SH-SY5Y (cell line): ENCODE measurements at regions not wholly inside any gene's neighbourhood (a gene's known extent, or its start where the extent isn't known, plus 50 kb on each side); places are given as distances from the start of the nearest gene placed in this dataset.

Experiments
- GATA2 ChIP-seq: IDR thresholded peaks from 2 replicates; pipeline ENCODE4 v1.6.1; 2011; ENCODE audit warnings: mild to moderate bottlenecking, low read depth, low read length
- GATA3 ChIP-seq: IDR thresholded peaks from 2 replicates; pipeline ENCODE4 v1.6.1; 2011; ENCODE audit warnings: low read depth, mild to moderate bottlenecking, low read length, moderate library complexity

- TF ChIP-seq GATA2: no peak
- no peak for TF ChIP-seq GATA3
Observed at GRCh38 chr7:90005836-90006235, 148.4 kb upstream of the STEAP1 start.

- TF ChIP-seq GATA3 (no peak), GATA2 (no peak)
Observed at GRCh38 chr7:90007001-90007654, 147.1 kb upstream of the STEAP1 start.

GRCh38 chr7:90007831-90008230 lies 146.4 kb upstream of the STEAP1 start:
- TF ChIP-seq GATA3 (no peak), GATA2 (no peak)

DNA sequence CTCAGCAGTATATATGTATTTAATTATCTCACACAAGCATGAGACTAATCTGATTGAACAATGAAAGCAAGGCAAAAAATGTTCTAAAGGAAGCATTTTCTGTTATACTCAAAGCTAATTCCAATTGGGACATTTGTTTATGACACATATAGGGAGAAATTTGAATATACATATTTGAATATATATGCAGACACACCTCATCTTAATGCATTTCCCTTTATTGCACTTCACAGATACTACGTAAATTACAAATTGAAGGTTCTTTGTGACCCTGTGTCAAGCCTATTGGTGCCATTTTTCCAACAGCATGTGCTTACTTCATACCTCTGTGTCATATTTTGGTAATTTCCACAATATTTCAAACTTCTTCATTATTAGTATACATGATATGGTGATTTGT lies 132.1 kb upstream of the STEAP1 start:
- TF ChIP-seq GATA2: no peak
- TF ChIP-seq GATA3: no peak

GRCh38 chr7:90025771-90026170 lies 128.5 kb upstream of the STEAP1 start:
- no peak for TF ChIP-seq GATA2
- no peak for TF ChIP-seq GATA3

- TF ChIP-seq GATA2 (no peak), GATA3 (no peak)
Observed at GRCh38 chr7:90033850-90034249, 120.4 kb upstream of the STEAP1 start.

- TF ChIP-seq GATA2 (no peak), GATA3 (no peak)
Observed at GRCh38 chr7:90053094-90053493, 101.2 kb upstream of the STEAP1 start.

- no peak for TF ChIP-seq GATA3
- no peak for TF ChIP-seq GATA2
Observed at GRCh38 chr7:90061077-90061476, 93.2 kb upstream of the STEAP1 start.

DNA sequence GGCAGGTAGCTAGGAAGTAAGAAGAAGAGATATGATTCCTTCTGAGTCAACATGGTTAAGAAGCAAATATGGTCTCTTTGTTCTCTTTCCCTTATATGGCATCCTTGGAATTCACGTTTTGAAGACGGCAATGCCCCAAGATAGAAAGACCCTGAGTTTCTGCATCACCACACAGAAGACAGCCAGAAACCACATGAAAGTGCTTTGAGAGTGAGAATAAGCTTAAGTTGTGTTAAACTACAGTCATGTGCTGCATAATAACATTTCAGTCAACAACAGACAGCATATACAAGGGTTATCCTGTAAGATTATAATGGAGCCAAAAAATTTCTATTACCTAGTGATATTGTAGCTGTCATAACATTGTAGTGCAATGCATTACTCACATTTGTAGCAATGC lies 89.9 kb upstream of the STEAP1 start:
- TF ChIP-seq GATA3 (no peak), GATA2 (no peak)

GRCh38 chr7:90067171-90067570 lies 87.1 kb upstream of the STEAP1 start:
- TF ChIP-seq GATA3: no peak
- TF ChIP-seq GATA2: no peak

DNA sequence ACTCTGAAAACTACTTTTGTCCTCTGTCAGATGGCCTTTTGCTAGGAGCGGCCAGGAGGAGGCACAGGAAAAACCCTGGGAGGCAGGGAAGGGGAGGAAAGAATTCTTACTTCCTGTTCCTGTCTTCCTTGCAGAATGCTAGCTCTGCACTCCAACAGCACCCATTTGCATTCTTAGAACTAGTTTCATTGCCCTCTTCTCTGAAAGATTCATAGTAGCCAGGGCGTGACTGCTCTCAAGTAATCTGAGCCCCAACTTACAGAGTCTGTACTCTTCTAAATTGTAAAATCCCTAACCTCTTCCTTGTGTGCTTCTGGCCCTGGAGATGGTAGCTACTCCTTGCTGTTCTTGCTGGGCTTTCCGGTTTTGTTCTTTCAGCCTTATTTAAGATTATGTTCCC lies 75.3 kb upstream of the STEAP1 start:
- TF ChIP-seq GATA2: no peak
- TF ChIP-seq GATA3: no peak

- TF ChIP-seq GATA2: no peak
Observed at GRCh38 chr7:90081621-90082020, 72.6 kb upstream of the STEAP1 start.

GRCh38 chr7:90092506-90092905 lies 61.8 kb upstream of the STEAP1 start:
- no peak for TF ChIP-seq GATA3
- TF ChIP-seq GATA2: no peak

GRCh38 chr7:90094030-90094429 lies 60.2 kb upstream of the STEAP1 start:
- no peak for TF ChIP-seq GATA2
- TF ChIP-seq GATA3: no peak
